ENCODE measurements at regions not wholly inside any gene's neighbourhood (a gene's known extent, or its start where the extent isn't known, plus 50 kb on each side); places are given as distances from the start of the nearest gene placed in this dataset.
"Not testable (repeated sequence)": the region's sequence is repeated elsewhere in the genome, so short reads cannot be mapped to it uniquely, and the experiment has no call there.

- no peak for DNase-seq (ENCODE audit: low read depth in 3 of 3, low spot score in 2 of 3)
Measured at GRCh38 chr6:155915651-155916050, 460.0 kb upstream of the NOX3 start.

- DNase-seq (ENCODE audit: low read depth in 3 of 3, low spot score in 2 of 3): no peak
Measured at GRCh38 chr6:155913816-155914215, 458.2 kb upstream of the NOX3 start.

DNA sequence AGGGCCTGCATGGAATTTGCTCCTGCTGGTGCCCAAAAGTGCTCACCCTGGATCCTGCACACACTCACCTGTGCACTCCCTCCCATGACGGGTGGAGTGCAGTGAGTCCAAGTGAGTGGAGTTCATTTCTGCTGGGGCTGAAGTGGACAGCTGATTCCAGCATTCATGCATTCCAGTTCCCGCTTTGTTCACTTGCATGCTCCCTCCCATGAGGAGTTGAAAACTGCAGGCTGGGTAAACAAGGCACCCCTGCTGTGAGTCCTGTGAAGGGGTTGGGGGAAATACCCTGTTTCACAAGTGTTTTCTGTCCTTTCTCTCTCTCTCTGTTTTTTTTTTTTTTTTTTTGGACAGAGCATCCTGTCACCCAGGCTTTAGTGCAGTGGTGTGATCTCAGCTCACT, 454.1 kb upstream of the NOX3 start:
- DNase-seq (ENCODE audit: low read depth in 3 of 3, low spot score in 2 of 3): no peak

GRCh38 chr6:155895641-155896040, 440.0 kb upstream of the NOX3 start:
- no peak for DNase-seq (ENCODE audit: low read depth in 3 of 3, low spot score in 2 of 3)

- no peak for DNase-seq (ENCODE audit: low read depth in 3 of 3, low spot score in 2 of 3)
Measured at GRCh38 chr6:155894758-155895157, 439.1 kb upstream of the NOX3 start.

DNA sequence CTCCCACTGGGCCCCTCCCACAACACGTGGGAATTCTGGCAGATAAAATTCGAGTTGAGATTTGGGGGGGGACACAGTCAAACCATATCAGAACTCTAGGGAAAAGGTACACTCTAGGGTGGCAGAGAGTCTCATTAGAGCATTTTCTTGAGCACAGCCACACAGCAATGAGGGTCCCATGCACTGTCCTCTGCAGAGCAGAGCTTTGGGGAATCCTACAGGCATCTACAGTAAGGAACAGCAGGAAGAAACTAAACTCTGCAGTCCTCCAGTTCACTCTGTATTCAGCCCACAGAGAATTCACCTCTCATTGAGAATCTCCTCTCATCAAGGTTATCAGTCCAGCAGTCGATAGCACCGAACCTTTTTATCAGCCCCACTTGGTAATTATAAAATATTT, 438.6 kb upstream of the NOX3 start:
- DNase-seq (ENCODE audit: low read depth in 3 of 3, low spot score in 2 of 3): no peak

GRCh38 chr6:155890409-155890808, 434.8 kb upstream of the NOX3 start:
- no peak for DNase-seq (ENCODE audit: low read depth in 3 of 3, low spot score in 2 of 3)

GRCh38 chr6:155889410-155889809, 433.8 kb upstream of the NOX3 start:
- DNase-seq (ENCODE audit: low read depth in 3 of 3, low spot score in 2 of 3): no peak

- DNase-seq (ENCODE audit: low read depth in 3 of 3, low spot score in 2 of 3): no peak
Measured at GRCh38 chr6:155887421-155887820, 431.8 kb upstream of the NOX3 start.

GRCh38 chr6:155883741-155884140, 428.1 kb upstream of the NOX3 start:
- DNase-seq (ENCODE audit: low read depth in 3 of 3, low spot score in 2 of 3): no peak

GRCh38 chr6:155883334-155883731, 427.7 kb upstream of the NOX3 start:
- DNase-seq (ENCODE audit: low read depth in 3 of 3, low spot score in 2 of 3): peak in 1 of 3 donors; percentile 15

DNA sequence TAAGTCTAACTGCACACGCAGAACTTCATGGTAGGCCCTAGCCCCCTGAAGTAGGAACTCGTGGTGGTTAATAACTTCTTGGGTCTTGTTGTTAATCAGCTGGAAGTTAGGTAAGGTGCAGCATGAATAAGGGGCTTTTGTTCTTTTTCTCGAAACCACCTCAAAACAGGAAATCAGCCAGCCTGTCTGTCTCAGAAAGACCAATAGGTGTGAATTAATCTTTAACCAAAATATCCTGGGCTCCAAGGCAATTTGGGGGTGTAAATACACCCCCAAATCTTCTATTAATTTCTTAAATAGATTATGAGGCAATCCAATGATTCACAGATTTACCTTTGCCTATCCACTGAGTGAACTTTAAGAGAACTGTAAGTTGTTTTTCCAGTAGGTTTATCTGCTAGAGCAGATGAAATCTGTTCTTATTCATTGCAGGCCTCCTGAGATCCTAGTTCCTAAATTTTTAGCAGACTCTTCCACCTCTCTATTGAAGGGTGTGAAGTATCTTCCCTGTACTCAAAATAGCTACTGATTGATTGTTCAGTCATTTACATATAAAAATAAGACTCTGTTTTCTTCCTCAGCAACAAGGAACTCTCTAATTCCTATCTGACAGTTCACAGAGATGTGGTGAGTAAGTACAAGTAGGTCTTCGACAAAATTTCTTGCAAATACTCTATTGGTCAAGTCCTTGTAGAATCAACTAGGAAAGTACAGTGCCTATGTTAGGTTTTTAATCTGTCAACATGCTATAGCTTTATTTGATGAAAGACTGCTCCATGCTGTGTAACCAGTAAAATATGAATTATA, 427.1 kb upstream of the NOX3 start:
- no peak for DNase-seq (ENCODE audit: low read depth in 3 of 3, low spot score in 2 of 3)

DNA sequence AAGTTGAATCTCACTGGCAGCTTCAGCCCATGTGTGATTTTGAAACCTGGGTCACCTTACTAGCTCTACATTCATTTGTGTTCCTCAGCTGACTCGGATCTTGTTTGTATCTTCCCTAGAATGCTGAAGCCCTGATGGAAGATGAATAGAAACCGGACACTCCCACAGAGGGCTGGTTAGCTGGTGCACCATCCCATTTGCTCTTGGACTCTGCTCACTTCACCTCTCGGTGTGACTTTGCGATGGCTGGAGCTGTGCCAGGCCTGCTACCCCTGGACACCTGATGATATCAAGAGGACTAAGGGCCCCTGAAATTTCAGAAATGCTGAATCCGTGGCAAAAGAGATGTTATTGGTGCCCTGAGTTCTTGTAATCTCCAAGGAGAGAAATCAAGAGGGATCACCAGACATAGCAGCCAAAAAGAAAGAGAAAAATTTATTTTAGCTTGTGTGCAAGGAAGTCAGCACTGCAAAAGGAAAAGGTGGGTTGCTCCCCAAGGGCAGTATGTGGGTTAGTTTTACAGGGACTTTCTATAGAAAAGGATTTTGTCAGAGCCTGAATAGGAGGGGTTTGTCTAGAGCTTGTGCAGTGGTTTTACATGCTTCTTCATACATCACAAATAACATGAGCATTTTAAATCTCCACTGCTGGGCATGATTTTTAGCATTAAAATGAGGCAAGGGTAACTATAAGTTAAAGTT, 426.3 kb upstream of the NOX3 start:
- DNase-seq (ENCODE audit: low read depth in 3 of 3, low spot score in 2 of 3): no peak

GRCh38 chr6:155880900-155881299, 425.3 kb upstream of the NOX3 start:
- no peak for DNase-seq (ENCODE audit: low read depth in 3 of 3, low spot score in 2 of 3)

DNA sequence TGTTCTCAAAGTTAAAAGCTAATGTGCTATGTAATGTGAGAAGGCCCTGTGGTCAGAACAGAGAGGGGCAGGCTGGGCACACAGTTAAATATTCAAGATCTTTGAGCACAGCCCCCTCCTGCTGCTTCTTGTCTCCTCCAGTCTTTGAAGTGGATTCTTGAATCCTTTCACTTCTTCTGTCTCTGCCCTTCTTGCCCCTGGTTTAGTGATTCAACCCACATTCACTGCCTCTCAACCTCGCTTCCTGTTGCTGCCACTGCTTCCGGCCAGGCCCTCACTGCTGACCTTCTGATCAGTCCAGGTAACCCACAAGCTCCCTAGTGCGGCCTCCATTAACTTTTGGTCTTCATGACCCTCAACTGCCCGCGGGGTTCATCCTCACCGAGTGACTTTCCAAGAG, 417.3 kb upstream of the NOX3 start:
- DNase-seq (ENCODE audit: low read depth in 3 of 3, low spot score in 2 of 3): no peak

GRCh38 chr6:155867682-155868081, 412.0 kb upstream of the NOX3 start:
- DNase-seq (ENCODE audit: low read depth in 3 of 3, low spot score in 2 of 3): no peak

GRCh38 chr6:155866676-155867390, 411.2 kb upstream of the NOX3 start:
- DNase-seq (ENCODE audit: low read depth in 3 of 3, low spot score in 2 of 3): not testable (repeated sequence)

- DNase-seq (ENCODE audit: low read depth in 3 of 3, low spot score in 2 of 3): no peak
Measured at GRCh38 chr6:155861821-155862220, 406.2 kb upstream of the NOX3 start.

- DNase-seq (ENCODE audit: low read depth in 3 of 3, low spot score in 2 of 3): not testable (repeated sequence)
Measured at GRCh38 chr6:155858906-155859305, 403.3 kb upstream of the NOX3 start.

DNA sequence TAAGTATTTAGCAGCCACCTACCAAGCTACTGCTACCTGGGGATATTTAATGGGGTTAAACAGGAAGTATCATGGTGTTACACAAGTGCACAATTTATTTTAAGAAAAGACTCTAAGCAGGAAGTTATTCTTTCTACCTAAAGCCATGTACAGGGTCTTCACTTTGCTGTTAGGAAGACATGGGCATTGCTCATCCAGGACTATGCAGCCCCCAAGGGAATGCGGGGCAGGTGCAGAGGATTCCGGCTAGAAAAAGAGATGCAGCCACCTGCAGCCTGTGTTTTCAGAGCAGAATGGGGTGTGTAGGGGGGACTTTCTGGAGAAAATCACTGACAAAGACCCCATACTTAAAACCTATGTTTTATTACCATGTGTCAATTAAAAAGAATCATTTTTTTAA, 399.1 kb upstream of the NOX3 start:
- DNase-seq (ENCODE audit: low read depth in 3 of 3, low spot score in 2 of 3): no peak

GRCh38 chr6:155853011-155853410, 397.4 kb upstream of the NOX3 start:
- no peak for DNase-seq (ENCODE audit: low read depth in 3 of 3, low spot score in 2 of 3)

GRCh38 chr6:155850408-155850841, 394.8 kb upstream of the NOX3 start:
- peak in 1 of 3 donors; percentile 4 for DNase-seq (ENCODE audit: low read depth in 3 of 3, low spot score in 2 of 3)
